SK-N-SH (cell line): ENCODE measurements at regions not wholly inside any gene's neighbourhood (a gene's known extent, or its start where the extent isn't known, plus 50 kb on each side); places are given as distances from the start of the nearest gene placed in this dataset.

ENCODE experiments used
- ELF1 ChIP-seq: IDR thresholded peaks from 2 replicates; pipeline ENCODE4 v1.4.0; 2012
- EZH2phosphoT487 ChIP-seq: fragments of 200-600 bp; sonication (generic); IDR thresholded peaks from 2 replicates; pipeline ENCODE4 v1.6.1; 2017; ENCODE audit warnings: low read depth, mixed run types, mild to moderate bottlenecking, antibody characterized with exemption, moderate library complexity, borderline replicate concordance
- GABPA ChIP-seq: IDR thresholded peaks from 2 replicates; pipeline ENCODE4 v1.4.0; 2012; ENCODE audit warnings: low read depth, mild to moderate bottlenecking
- NFIC ChIP-seq: IDR thresholded peaks from 2 replicates; pipeline ENCODE4 v1.4.0; 2012; ENCODE audit warnings: borderline replicate concordance
- POLR2AphosphoS5 ChIP-seq: IDR thresholded peaks from 2 replicates; pipeline ENCODE4 v1.6.1; 2012; ENCODE audit warnings: low read depth, low read length
- RAD21 ChIP-seq: IDR thresholded peaks from 2 replicates; pipeline ENCODE4 v1.6.1; 2012; ENCODE audit warnings: mild to moderate bottlenecking, low read length
- SIN3A ChIP-seq: IDR thresholded peaks from 2 replicates; pipeline ENCODE4 v1.6.1; 2012; ENCODE audit warnings: low read depth, mild to moderate bottlenecking, low read length, moderate library complexity, borderline replicate concordance
- SMC3 ChIP-seq: IDR thresholded peaks from 2 replicates; pipeline ENCODE4 v1.6.1; 2012; ENCODE audit warnings: low read depth, low read length, improper control_type of control experiment
- TAF1 ChIP-seq: IDR thresholded peaks from 2 replicates; pipeline ENCODE4 v1.6.1; 2012; ENCODE audit warnings: low read depth, mild to moderate bottlenecking, low read length, moderate library complexity, borderline replicate concordance
- YY1 ChIP-seq: IDR thresholded peaks from 2 replicates; pipeline ENCODE4 v1.4.0; 2012; ENCODE audit warnings: low read depth, mild to moderate bottlenecking
- TF ChIP-seq, protein P1 (sequence below): fragments of 200-600 bp; sonication (generic); IDR thresholded peaks from 2 replicates; pipeline ENCODE4 v1.6.1; 2017; ENCODE audit warnings: antibody characterized with exemption, mild to moderate bottlenecking, moderate library complexity
- TF ChIP-seq, protein P2 (sequence below): IDR thresholded peaks from 2 replicates; pipeline ENCODE4 v1.4.0; 2012; ENCODE audit warnings: low read depth, borderline replicate concordance
- TF ChIP-seq, protein P3 (sequence below): IDR thresholded peaks from 2 replicates; pipeline ENCODE4 v1.6.1; 2012; ENCODE audit warnings: mild to moderate bottlenecking, low read depth, low read length, moderate library complexity

DNA sequence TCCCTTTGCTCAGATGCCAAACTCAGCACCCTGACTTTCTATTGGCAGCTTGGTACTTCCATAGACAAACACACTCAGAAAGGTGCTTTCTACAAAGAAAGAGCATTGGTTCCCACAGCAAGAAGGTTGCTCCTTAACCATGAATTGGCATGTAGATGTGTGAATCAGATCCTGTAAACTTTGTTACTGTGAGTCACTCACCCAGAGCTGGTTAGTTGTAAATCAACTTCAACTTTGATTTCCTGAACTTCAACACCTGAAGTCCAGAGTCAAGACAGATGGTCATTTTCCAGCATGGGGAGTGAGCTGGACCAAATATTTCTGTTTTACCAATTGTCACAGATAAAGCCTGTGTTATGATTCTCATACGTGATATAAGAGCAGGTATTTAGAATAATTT is 797.2 kb downstream of the TNS3 start:
- TF ChIP-seq, protein P1, sequence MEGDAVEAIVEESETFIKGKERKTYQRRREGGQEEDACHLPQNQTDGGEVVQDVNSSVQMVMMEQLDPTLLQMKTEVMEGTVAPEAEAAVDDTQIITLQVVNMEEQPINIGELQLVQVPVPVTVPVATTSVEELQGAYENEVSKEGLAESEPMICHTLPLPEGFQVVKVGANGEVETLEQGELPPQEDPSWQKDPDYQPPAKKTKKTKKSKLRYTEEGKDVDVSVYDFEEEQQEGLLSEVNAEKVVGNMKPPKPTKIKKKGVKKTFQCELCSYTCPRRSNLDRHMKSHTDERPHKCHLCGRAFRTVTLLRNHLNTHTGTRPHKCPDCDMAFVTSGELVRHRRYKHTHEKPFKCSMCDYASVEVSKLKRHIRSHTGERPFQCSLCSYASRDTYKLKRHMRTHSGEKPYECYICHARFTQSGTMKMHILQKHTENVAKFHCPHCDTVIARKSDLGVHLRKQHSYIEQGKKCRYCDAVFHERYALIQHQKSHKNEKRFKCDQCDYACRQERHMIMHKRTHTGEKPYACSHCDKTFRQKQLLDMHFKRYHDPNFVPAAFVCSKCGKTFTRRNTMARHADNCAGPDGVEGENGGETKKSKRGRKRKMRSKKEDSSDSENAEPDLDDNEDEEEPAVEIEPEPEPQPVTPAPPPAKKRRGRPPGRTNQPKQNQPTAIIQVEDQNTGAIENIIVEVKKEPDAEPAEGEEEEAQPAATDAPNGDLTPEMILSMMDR, result no peak
- TF ChIP-seq SMC3 (no peak), NFIC (peak; percentile 79), TAF1 (no peak), POLR2AphosphoS5 (peak; percentile 82; the same call in 1 of the 2 replicates), GABPA (no peak), ELF1 (no peak), SIN3A (no peak), EZH2phosphoT487 (no peak), YY1 (no peak), RAD21 (no peak)
- TF ChIP-seq, protein P2, sequence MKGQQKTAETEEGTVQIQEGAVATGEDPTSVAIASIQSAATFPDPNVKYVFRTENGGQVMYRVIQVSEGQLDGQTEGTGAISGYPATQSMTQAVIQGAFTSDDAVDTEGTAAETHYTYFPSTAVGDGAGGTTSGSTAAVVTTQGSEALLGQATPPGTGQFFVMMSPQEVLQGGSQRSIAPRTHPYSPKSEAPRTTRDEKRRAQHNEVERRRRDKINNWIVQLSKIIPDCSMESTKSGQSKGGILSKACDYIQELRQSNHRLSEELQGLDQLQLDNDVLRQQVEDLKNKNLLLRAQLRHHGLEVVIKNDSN, result no peak
- TF ChIP-seq, protein P3, sequence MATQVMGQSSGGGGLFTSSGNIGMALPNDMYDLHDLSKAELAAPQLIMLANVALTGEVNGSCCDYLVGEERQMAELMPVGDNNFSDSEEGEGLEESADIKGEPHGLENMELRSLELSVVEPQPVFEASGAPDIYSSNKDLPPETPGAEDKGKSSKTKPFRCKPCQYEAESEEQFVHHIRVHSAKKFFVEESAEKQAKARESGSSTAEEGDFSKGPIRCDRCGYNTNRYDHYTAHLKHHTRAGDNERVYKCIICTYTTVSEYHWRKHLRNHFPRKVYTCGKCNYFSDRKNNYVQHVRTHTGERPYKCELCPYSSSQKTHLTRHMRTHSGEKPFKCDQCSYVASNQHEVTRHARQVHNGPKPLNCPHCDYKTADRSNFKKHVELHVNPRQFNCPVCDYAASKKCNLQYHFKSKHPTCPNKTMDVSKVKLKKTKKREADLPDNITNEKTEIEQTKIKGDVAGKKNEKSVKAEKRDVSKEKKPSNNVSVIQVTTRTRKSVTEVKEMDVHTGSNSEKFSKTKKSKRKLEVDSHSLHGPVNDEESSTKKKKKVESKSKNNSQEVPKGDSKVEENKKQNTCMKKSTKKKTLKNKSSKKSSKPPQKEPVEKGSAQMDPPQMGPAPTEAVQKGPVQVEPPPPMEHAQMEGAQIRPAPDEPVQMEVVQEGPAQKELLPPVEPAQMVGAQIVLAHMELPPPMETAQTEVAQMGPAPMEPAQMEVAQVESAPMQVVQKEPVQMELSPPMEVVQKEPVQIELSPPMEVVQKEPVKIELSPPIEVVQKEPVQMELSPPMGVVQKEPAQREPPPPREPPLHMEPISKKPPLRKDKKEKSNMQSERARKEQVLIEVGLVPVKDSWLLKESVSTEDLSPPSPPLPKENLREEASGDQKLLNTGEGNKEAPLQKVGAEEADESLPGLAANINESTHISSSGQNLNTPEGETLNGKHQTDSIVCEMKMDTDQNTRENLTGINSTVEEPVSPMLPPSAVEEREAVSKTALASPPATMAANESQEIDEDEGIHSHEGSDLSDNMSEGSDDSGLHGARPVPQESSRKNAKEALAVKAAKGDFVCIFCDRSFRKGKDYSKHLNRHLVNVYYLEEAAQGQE, result peak; percentile 57; the same call in 1 of the 2 replicates
